Mucosa of gallbladder (tissue), 1 donor: ENCODE measurements at regions not wholly inside any gene's neighbourhood (a gene's known extent, or its start where the extent isn't known, plus 50 kb on each side); places are given as distances from the start of the nearest gene placed in this dataset.
A peak's percentile ranks its signal among the peaks of the same experiment; 100 is the strongest.

ENCODE experiments used
- DNase-seq: peaks from one replicate; pipeline ENCODE4 v3.0.0-alpha.2; 2020; ENCODE audit warnings: low spot score
- donor health status: DM: no; HTN: no; CAD: no.

DNA sequence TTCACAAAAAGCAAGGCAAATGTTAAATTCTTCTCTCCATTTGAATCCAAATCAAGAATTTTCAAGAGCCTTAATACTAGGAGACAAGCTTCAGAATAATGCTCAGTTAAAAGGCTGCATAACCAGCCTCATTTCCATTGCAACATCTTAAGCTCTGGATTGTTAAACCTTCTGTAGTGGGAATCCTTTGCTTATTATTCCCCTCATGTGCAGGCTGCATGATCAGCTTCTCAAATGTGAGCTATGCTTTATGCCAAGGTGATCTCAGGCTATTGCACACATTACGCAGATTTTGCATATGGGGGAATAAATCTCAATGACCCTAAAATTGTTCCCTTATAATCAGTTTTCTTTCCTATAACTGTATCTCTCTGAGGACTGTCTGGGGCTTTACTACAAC is 71.7 kb upstream of the CCDC196 start:
- DNase-seq = no peak

DNA sequence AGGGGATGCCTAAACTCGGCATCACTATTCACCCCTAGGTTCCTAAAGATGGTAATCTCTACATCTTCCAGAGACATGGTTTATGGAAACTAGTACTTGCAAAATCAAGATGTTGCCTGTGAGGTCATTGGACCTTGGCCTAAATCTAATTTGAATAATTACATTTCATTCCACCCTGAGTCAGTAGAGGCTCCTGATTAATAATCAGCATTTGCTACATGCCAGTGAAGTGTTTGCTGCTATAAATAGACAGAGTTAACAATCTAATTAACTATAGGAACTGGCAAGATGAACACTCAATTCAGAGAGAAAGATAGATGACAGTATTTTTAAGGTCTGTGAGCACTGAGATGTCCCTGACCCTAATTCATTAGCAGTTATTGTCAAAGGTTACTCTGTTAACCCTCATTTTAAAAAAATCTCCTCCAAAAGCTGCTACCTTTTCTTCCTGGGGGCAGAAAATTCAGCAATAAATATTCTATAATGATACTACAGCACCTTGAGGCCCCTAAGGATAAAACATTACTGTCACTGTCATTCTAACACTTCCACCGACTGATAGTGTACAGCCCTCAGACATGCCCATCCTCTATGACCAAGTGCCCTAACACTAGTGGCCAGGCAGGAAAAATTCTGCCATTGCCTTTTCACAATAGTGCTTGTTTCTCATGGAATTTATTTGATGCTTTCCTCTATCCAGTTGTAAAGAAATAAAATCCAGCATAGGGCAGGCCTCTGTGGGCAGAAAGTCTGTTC is 65.7 kb upstream of the CCDC196 start:
- no peak for DNase-seq

DNA sequence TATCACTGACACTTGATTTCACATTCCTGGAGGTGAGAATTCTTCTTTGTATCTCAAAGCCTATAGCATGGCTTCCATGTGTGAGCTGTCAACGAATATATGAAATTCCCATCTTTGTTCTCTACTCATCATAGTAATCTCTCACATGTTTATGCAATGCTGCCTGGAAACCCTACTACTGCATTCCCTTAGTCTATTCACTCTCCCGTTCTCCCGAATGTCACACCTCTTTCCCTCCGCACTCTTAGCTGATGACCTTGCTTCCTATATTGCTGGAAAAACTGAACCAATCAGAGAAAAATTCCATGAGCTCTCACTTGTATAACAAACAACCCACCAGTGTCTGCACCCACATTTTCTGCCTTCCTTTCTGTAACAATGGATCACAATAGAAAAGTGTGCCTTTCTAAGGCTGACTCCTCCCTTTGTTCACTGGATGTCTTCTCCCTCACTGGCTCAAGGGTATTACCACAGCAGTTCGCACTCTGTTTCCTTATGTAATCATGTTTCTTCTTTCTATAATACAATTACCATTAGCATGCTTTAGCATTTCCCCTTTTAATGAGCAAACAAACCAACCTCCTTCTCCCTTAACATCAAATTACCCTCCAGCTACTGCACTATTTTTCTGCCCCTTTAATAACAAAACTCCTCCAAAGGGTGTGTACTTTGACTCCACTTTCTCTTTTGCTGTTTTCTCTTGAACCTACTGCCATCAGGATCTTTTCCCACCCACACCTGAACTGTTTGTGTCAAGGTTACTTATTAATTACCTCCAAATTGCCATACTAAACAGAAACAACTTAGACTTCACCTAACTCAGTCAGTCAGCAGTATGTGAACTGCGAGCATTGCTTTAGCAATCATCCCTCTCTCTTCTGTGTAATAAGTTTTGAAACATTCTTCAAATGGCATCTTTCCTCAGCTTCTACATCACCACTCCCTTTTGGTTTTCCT is 63.9 kb upstream of the CCDC196 start:
- DNase-seq = no peak

DNA sequence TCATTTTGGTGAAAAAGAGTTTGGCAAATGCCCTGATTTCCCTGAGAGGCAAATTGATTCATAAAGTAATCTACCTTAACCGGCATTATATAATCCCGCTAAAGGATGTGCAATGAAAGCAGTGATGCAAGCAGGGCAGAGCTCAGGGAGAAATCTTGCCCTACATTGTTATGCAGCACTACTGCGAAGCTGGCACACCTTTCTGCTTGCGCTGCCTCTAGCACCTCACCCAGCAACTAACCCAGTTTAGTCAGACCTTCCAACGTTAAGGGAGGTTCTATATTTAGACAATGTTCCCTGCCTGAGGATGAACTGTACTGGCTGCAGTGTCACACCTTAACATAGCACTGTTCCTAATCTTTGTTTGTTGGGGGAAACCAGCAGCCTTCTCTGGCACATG is 60.8 kb upstream of the CCDC196 start:
- peak; percentile 70 for DNase-seq

DNA sequence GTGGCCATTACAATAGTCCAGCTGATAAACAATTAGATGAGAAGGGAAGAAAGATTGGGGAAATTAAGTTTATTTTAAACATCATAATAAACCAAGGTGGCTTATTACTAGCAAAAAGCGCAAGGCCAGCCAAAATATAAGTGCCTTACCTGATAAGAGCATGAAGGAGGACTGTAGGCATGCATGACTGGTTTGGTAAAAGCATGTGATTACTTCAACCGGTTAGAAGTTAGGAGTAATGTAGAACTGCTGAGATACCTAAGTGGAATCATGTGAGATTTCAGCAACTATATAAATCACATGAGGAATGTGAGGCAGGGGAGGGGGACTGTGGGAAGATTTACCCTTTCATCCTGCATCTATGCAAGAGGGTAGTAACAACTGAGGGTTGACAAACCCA is 59.7 kb upstream of the CCDC196 start:
- DNase-seq = no peak

DNA sequence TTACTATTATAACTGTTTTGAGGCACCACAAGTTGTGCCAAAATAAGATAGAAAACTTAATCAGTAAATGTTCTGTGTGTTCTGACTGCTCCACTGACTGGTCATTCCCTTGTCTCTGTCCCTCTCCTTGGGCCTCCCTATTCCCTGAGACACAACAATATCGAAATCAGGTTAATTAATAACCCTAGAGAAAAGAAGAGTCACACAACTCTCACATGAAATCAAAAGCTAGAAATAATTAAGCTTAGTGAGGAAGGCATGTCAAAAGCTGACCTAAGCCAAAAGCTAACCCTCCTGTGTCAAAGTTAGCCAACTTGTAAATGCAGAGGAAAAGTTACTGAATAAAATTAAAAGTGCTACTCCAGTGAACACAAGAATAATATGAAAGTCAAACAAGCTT is 53.8 kb upstream of the CCDC196 start:
- DNase-seq = no peak

DNA sequence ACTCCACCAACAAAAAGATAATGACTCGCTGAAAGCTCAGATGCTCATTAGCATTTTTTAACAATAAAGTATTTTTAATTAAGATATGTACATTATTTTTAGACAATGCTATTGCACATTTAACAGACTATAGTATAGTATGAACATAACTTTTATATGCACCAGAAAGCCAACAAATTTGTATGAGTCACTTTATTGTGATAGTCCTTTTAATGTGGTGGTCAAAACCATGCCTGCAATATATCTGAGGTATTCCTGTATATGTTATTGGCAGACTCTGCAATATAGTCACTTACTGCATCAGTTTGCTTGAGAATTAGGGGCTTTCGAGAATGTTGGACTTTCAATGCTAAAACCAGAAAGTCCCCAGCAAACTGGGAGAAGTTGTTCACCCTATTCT is 51.7 kb upstream of the CCDC196 start:
- DNase-seq = no peak

DNA sequence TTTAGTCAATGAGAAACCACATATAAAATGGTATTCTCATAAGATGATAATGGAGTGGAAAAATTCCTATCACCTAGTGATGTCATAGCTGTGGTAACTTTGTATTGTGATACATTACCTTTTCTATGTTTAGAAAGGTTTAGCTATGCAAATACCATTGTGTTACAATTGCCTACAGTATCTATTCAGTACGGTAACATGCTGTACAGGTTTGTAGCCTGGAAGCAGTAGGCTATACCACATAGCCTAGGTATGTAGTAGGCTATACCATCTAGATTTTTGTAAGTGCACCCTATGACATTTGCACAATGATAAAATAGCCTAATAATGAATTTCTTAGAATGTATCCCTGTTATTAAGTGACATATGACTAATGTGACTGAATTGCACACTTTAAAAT is 50.5 kb upstream of the CCDC196 start:
- no peak for DNase-seq
